NT2/D1 (cell line): ENCODE measurements at regions not wholly inside any gene's neighbourhood (a gene's known extent, or its start where the extent isn't known, plus 50 kb on each side); places are given as distances from the start of the nearest gene placed in this dataset.

Experiments used
- SUZ12 ChIP-seq: IDR thresholded peaks from 2 replicates; pipeline ENCODE4 v1.6.1; 2011; ENCODE audit not compliant: insufficient read length, insufficient read depth; ENCODE audit errors: extremely low read depth
- YY1 ChIP-seq: IDR thresholded peaks from 2 replicates; pipeline ENCODE4 v1.6.1; 2011; ENCODE audit not compliant: insufficient read length, insufficient read depth
- ZNF274 ChIP-seq: IDR thresholded peaks from 2 replicates; pipeline ENCODE4 v1.6.1; 2011; ENCODE audit warnings: mild to moderate bottlenecking, low read depth, low read length

DNA sequence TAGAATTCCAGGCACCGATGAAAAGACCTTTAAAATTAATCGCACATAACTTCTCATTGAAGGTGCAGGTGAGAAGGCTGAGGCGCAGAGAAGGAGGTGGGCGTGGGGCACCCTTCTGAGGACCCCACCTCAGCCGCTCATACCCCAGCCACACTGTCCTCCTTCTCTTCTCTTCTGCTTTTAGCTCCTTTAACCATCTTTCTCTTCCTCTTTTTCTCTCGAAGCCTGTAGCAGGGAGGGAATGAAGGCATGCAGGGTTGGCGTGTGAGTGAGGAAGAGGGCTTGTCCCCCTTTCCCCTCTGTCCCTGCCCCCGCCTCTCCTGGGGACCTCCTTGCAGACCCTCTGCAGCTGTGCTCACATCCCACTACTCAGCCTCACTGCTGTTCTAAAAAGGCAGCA is 57.8 kb upstream of the CACNA1E start:
- TF ChIP-seq ZNF274 (no peak), SUZ12 (no peak), YY1 (no peak)
